Panc1 (cell line): ENCODE measurements at regions not wholly inside any gene's neighbourhood (a gene's known extent, or its start where the extent isn't known, plus 50 kb on each side); places are given as distances from the start of the nearest gene placed in this dataset.

ENCODE experiments used
- ATAC-seq: fragments of 200-7000 bp; cut with Tn5 transposase; 2 replicates; pipeline ENCODE4 v1.9.1; 2020; ENCODE audit warnings: mild to moderate bottlenecking, moderate library complexity
- BruUV-seq: library from RNA; stranded (reverse); fragments of 400-500 nt; replicated peaks from 2 replicates; lab custom pipeline; 2021; lab: Mats Ljungman, UMichigan
- CTCF ChIA-PET: fragments of 300-600 bp; sonication (Branson Sonifier 250); formaldehyde crosslinking; loops from one replicate; lab custom pipeline; 2022; ENCODE audit warnings: antibody characterized with exemption; lab: Charles Lee
- POLR2A ChIA-PET: fragments of 300-600 bp; sonication (Branson Sonifier 250); formaldehyde crosslinking; loops from one replicate; lab custom pipeline; 2022; ENCODE audit warnings: antibody characterized with exemption; lab: Charles Lee
- DNase-seq: peaks from one replicate; pipeline ENCODE4 v3.0.0-alpha.2; 2010; ENCODE audit warnings: low read depth, low spot score
- H3K27ac ChIP-seq: 2 replicates; pipeline ENCODE4 v1.5.1; 2011; ENCODE audit warnings: mild to moderate bottlenecking, low read length, inconsistent platforms
- H3K27me3 ChIP-seq: fragments of 200-500 bp; sonication (Bioruptor generic); 2 replicates; pipeline ENCODE4 v1.6.0; 2014; ENCODE audit warnings: low read length, inconsistent platforms; ENCODE audit not compliant: control insufficient read depth, insufficient read depth
- H3K36me3 ChIP-seq: fragments of 200-500 bp; sonication (Bioruptor generic); 2 replicates; pipeline ENCODE4 v1.5.1; 2014; ENCODE audit warnings: inconsistent platforms, mild to moderate bottlenecking, low read length, moderate library complexity; ENCODE audit not compliant: control insufficient read depth, insufficient read depth
- H3K4me1 ChIP-seq: 2 replicates; pipeline ENCODE4 v1.5.1; 2011; ENCODE audit warnings: inconsistent platforms, mild to moderate bottlenecking, low read length, moderate library complexity; ENCODE audit not compliant: control insufficient read depth, insufficient read depth
- H3K4me3 ChIP-seq, 2 experiments: 2 replicates each; pipeline ENCODE4 v1.5.1; 2011 to 2012; ENCODE audit warnings: low read depth in 2 of 2, low read length in 2 of 2, mild to moderate bottlenecking in 2 of 2, inconsistent platforms in 1 of 2, moderate library complexity in 1 of 2
- H3K9me3 ChIP-seq: fragments of 200-500 bp; sonication (Bioruptor generic); 2 replicates; pipeline ENCODE4 v1.5.1; 2014; ENCODE audit warnings: low read depth, mild to moderate bottlenecking, inconsistent platforms, low read length, moderate library complexity; ENCODE audit not compliant: control insufficient read depth, insufficient read depth
- POLR2AphosphoS5 ChIP-seq: IDR thresholded peaks from 2 replicates; pipeline ENCODE4 v1.6.1; 2012; ENCODE audit warnings: mild to moderate bottlenecking, low read depth, low read length, moderate library complexity
- SIN3A ChIP-seq: IDR thresholded peaks from 2 replicates; pipeline ENCODE4 v1.6.1; 2012; ENCODE audit warnings: low read depth, mild to moderate bottlenecking, low read length, moderate library complexity, borderline replicate concordance; ENCODE audit not compliant: insufficient read depth
- TCF7L2 ChIP-seq: IDR thresholded peaks from 2 replicates; pipeline ENCODE4 v1.6.1; 2011; ENCODE audit warnings: mild to moderate bottlenecking, low read depth, low read length, inconsistent platforms
- in situ Hi-C: cut with HindIII; loops from 2 replicates; pipeline ENCODE4 v1.10.0; 2016; ENCODE audit warnings: low sequenced_read_pairs, low pct_unique_long_range_greater_than_20kb
- intact Hi-C: fragments of 100-400 bp; cut with micrococcal nuclease; formaldehyde crosslinking; loops from one replicate; pipeline ENCODE4 v1.10.0; 2022; ENCODE audit not compliant: unreplicated experiment
- TF ChIP-seq, protein P1 (sequence below), 2 experiments: IDR thresholded peaks; 2 replicates each; pipeline ENCODE4 v1.6.1; 2011 to 2012; ENCODE audit warnings: low read depth in 2 of 2, control low read depth in 1 of 2, low read length in 1 of 2, mild to moderate bottlenecking in 1 of 2, moderate library complexity in 1 of 2; ENCODE audit not compliant: insufficient read depth in 1 of 2
- TF ChIP-seq, protein P2 (sequence below): fragments of 450-650 bp; IDR thresholded peaks from 2 replicates; pipeline ENCODE4 v1.5.1; 2017; ENCODE audit warnings: mild to moderate bottlenecking

DNA sequence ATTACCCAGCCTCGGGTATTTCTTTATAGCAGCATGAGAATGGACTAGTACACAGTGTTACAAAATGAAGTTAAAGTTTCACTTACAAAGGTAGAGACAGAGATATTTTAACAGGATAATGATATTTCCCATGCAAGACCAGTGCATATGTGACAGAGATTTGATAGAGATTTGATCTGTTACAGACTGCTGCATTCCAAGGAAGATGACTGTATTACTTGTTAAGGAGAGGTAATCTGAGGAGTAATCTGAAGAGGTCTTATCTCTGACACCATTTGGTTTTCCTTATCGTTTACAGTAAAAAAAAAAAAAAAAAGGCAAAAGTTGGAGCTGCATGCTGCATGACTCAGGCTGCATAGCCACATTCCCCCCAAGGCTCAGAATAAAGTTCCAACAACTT, 289.6 kb downstream of the POM121L12 start:
- Histone ChIP-seq H3K4me3 (no peak overlapping the region), H3K9me3 (peaks cover 3% of the 10 kb centered on the region; the same call in 1 of the 2 replicates), H3K27ac (no peak overlapping the region), H3K4me1 (no peaks in the 10 kb centered on the region), H3K27me3 (no peaks in the 10 kb centered on the region), H3K36me3 (no peaks in the 10 kb centered on the region)
- in situ Hi-C loops (no loop called here), intact Hi-C loops (no loop called here)
- ATAC-seq (no peak), DNase-seq (no peak)
- ChIA-PET POLR2A (interaction anchor here (0.6 kb wide), 1 partner anchor 1914 kb away, joined by 3 read pairs; no protein-coding TSS in a partner anchor), CTCF (interaction anchor here (0.6 kb wide), 1 partner anchor 9 kb away, joined by 5 read pairs; no protein-coding TSS in a partner anchor)
- BruUV-seq: no TSS peak
- TF ChIP-seq, protein P1, sequence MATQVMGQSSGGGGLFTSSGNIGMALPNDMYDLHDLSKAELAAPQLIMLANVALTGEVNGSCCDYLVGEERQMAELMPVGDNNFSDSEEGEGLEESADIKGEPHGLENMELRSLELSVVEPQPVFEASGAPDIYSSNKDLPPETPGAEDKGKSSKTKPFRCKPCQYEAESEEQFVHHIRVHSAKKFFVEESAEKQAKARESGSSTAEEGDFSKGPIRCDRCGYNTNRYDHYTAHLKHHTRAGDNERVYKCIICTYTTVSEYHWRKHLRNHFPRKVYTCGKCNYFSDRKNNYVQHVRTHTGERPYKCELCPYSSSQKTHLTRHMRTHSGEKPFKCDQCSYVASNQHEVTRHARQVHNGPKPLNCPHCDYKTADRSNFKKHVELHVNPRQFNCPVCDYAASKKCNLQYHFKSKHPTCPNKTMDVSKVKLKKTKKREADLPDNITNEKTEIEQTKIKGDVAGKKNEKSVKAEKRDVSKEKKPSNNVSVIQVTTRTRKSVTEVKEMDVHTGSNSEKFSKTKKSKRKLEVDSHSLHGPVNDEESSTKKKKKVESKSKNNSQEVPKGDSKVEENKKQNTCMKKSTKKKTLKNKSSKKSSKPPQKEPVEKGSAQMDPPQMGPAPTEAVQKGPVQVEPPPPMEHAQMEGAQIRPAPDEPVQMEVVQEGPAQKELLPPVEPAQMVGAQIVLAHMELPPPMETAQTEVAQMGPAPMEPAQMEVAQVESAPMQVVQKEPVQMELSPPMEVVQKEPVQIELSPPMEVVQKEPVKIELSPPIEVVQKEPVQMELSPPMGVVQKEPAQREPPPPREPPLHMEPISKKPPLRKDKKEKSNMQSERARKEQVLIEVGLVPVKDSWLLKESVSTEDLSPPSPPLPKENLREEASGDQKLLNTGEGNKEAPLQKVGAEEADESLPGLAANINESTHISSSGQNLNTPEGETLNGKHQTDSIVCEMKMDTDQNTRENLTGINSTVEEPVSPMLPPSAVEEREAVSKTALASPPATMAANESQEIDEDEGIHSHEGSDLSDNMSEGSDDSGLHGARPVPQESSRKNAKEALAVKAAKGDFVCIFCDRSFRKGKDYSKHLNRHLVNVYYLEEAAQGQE (IDR thresholded peaks at IDR 0.05; ENCODE audit: insufficient read depth in 1 of 2, low read depth in 2 of 2, low read length in 1 of 2): no peak
- no peak for TF ChIP-seq TCF7L2
- TF ChIP-seq POLR2AphosphoS5: no peak
- TF ChIP-seq, protein P2, sequence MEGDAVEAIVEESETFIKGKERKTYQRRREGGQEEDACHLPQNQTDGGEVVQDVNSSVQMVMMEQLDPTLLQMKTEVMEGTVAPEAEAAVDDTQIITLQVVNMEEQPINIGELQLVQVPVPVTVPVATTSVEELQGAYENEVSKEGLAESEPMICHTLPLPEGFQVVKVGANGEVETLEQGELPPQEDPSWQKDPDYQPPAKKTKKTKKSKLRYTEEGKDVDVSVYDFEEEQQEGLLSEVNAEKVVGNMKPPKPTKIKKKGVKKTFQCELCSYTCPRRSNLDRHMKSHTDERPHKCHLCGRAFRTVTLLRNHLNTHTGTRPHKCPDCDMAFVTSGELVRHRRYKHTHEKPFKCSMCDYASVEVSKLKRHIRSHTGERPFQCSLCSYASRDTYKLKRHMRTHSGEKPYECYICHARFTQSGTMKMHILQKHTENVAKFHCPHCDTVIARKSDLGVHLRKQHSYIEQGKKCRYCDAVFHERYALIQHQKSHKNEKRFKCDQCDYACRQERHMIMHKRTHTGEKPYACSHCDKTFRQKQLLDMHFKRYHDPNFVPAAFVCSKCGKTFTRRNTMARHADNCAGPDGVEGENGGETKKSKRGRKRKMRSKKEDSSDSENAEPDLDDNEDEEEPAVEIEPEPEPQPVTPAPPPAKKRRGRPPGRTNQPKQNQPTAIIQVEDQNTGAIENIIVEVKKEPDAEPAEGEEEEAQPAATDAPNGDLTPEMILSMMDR: no peak
- no peak for TF ChIP-seq SIN3A

DNA sequence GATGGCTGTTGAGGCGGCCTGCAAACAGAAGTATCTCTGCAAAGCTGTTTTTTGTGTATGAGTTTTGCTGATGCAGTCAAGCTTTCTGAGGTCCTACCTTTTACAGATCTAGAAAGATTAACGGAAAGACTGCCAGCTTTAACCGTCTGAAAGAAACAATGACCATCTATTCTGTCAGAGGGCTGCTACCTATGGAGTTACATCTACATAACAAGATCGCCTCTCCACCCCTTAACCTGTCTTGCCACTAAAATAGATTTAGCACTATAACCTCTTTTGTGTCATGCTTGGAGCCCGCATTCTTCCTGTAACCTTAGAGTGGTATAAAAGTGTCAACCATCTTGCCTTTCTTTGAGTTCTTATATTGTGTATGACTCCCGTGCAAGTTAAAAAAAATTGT, 291.2 kb downstream of the POM121L12 start:
- intact Hi-C loops: no loop called here
- H3K4me1 ChIP-seq: no peaks in the 10 kb centered on the region
- H3K27ac ChIP-seq: no peak overlapping the region
- BruUV-seq: no TSS peak
- in situ Hi-C loops: no loop called here
- TF ChIP-seq POLR2AphosphoS5 (no peak), TCF7L2 (no peak), SIN3A (no peak)
- TF ChIP-seq, protein P1 (IDR thresholded peaks at IDR 0.05; ENCODE audit: insufficient read depth in 1 of 2, low read depth in 2 of 2, low read length in 1 of 2): no peak
- TF ChIP-seq, protein P2: no peak
- no peaks in the 10 kb centered on the region for H3K27me3 ChIP-seq
- POLR2A ChIA-PET: no interaction called here
- CTCF ChIA-PET: no interaction called here
- H3K36me3 ChIP-seq: no peaks in the 10 kb centered on the region
- ATAC-seq: no peak
- no peak overlapping the region for H3K4me3 ChIP-seq
- no peak for DNase-seq
- H3K9me3 ChIP-seq: peaks cover 3% of the 10 kb centered on the region; the same call in 1 of the 2 replicates
